Nephron progenitor cell (in vitro differentiated cells): ENCODE measurements at regions not wholly inside any gene's neighbourhood (a gene's known extent, or its start where the extent isn't known, plus 50 kb on each side); places are given as distances from the start of the nearest gene placed in this dataset.

Experiments used
- DNase-seq: peaks from one replicate; pipeline ENCODE4 v3.0.0; 2021
- H3K27ac Mint-ChIP-seq: 2 replicates; pipeline ENCODE4 v1.8.0; 2021; ENCODE audit warnings: mild to moderate bottlenecking, moderate library complexity, mixed read lengths
- H3K27me3 Mint-ChIP-seq: 2 replicates; pipeline ENCODE4 v1.8.0; 2021; ENCODE audit warnings: mild to moderate bottlenecking, low read depth, mixed read lengths; ENCODE audit not compliant: poor library complexity
- H3K36me3 Mint-ChIP-seq: 2 replicates; pipeline ENCODE4 v1.8.0; 2021; ENCODE audit warnings: low read depth, mixed read lengths
- H3K4me1 Mint-ChIP-seq: 2 replicates; pipeline ENCODE4 v1.8.0; 2021; ENCODE audit warnings: mixed read lengths
- H3K4me3 Mint-ChIP-seq: 2 replicates; pipeline ENCODE4 v1.8.0; 2021; ENCODE audit warnings: mild to moderate bottlenecking, moderate library complexity, mixed read lengths
- H3K9me3 Mint-ChIP-seq: 2 replicates; pipeline ENCODE4 v1.8.0; 2021; ENCODE audit warnings: mild to moderate bottlenecking, moderate library complexity, mixed read lengths
- CTCF ChIP-seq: fragments of 200-600 bp; sonication (generic); IDR thresholded peaks from 2 replicates; pipeline ENCODE4 v1.5.0; 2021; ENCODE audit warnings: antibody characterized with exemption

- H3K36me3 Mint-ChIP-seq = no peaks in the 10 kb centered on the region
- DNase-seq = no peak
- peaks cover 4% of the 10 kb centered on the region for H3K27me3 Mint-ChIP-seq
- no peak for TF ChIP-seq CTCF
- no peak overlapping the region for H3K4me3 Mint-ChIP-seq
- no peaks in the 10 kb centered on the region for H3K9me3 Mint-ChIP-seq
- H3K4me1 Mint-ChIP-seq = peaks cover 15% of the 10 kb centered on the region
- H3K27ac Mint-ChIP-seq = no peak overlapping the region
Observed at GRCh38 chr4:189021831-189022230, 882.6 kb downstream of the TRIML1 start.

GRCh38 chr4:189022440-189023035 lies 883.3 kb downstream of the TRIML1 start:
- no peak for DNase-seq
- no peak for TF ChIP-seq CTCF
- peaks cover 4% of the 10 kb centered on the region for H3K27me3 Mint-ChIP-seq
- peaks cover 15% of the 10 kb centered on the region for H3K4me1 Mint-ChIP-seq
- H3K9me3 Mint-ChIP-seq = no peaks in the 10 kb centered on the region
- no peak overlapping the region for H3K27ac Mint-ChIP-seq
- no peak overlapping the region for H3K4me3 Mint-ChIP-seq
- no peaks in the 10 kb centered on the region for H3K36me3 Mint-ChIP-seq

GRCh38 chr4:189029976-189030504 lies 890.8 kb downstream of the TRIML1 start:
- no peaks in the 10 kb centered on the region for H3K4me1 Mint-ChIP-seq
- DNase-seq = no peak
- H3K9me3 Mint-ChIP-seq = no peaks in the 10 kb centered on the region
- TF ChIP-seq CTCF = no peak
- no peaks in the 10 kb centered on the region for H3K36me3 Mint-ChIP-seq
- H3K4me3 Mint-ChIP-seq = no peak overlapping the region
- no peaks in the 10 kb centered on the region for H3K27me3 Mint-ChIP-seq
- H3K27ac Mint-ChIP-seq = no peak overlapping the region

GRCh38 chr4:189032606-189033338 lies 893.5 kb downstream of the TRIML1 start:
- H3K4me1 Mint-ChIP-seq = no peaks in the 10 kb centered on the region
- no peaks in the 10 kb centered on the region for H3K36me3 Mint-ChIP-seq
- DNase-seq = no peak
- no peak overlapping the region for H3K27ac Mint-ChIP-seq
- H3K4me3 Mint-ChIP-seq = no peak overlapping the region
- H3K27me3 Mint-ChIP-seq = peaks cover 4% of the 10 kb centered on the region
- no peak for TF ChIP-seq CTCF
- H3K9me3 Mint-ChIP-seq = no peaks in the 10 kb centered on the region

- H3K4me3 Mint-ChIP-seq = no peak overlapping the region
- TF ChIP-seq CTCF = no peak
- no peaks in the 10 kb centered on the region for H3K36me3 Mint-ChIP-seq
Observed at GRCh38 chr4:189033801-189034347, 894.6 kb downstream of the TRIML1 start.

More at GRCh38 chr4:189033801-189034347, 894.6 kb downstream of the TRIML1 start:
- Mint-ChIP-seq H3K27ac (no peak overlapping the region), H3K27me3 (peaks cover 4% of the 10 kb centered on the region), H3K9me3 (no peaks in the 10 kb centered on the region), H3K4me1 (no peaks in the 10 kb centered on the region)
- DNase-seq = no peak
